Esophagus squamous epithelium (tissue), 4 donors: ENCODE measurements at regions not wholly inside any gene's neighbourhood (a gene's known extent, or its start where the extent isn't known, plus 50 kb on each side); places are given as distances from the start of the nearest gene placed in this dataset.

ENCODE experiments used
- CTCF ChIP-seq, 6 experiments: fragments of 450-650 bp in 4 of 6; fragments of 200-600 bp in 2 of 6; sonication (generic) in 2 of 6; IDR thresholded peaks; one replicate each; pipeline ENCODE4 v1.5.1; 2016 to 2019; ENCODE audit warnings: antibody characterized with exemption in 6 of 6, mild to moderate bottlenecking in 4 of 6, moderate library complexity in 4 of 6
- POLR2A ChIP-seq, 4 donors: fragments of 450-650 bp; IDR thresholded peaks; one replicate each; pipeline ENCODE4 v1.6.1; 2017; ENCODE audit warnings: antibody characterized with exemption in 4 of 4, mild to moderate bottlenecking in 4 of 4, moderate library complexity in 3 of 4

DNA sequence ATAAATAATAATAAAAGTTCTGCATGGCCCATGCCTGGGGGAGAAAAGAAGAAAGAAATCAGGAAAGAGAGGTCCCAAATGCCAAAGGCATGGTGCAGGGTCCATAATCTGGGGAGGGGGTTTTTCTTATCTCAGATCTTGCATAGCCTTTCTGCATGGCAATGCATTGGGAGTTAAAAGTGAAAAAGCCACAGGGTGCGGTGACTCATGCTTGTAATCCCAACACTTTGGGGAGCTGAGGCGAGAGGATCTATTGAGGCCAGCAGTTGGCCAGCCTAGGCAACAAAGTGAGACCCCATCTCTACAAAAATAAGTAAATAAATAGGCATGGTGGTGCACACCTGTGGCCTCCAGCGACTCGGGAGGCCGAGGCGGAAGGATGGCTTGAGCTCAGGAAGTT, 76.8 kb upstream of the GATA2 start:
- TF ChIP-seq CTCF (IDR thresholded peaks at IDR 0.05) (no peak), POLR2A (IDR thresholded peaks at IDR 0.05) (no peak)
